NB4 (cell line): ENCODE measurements at regions not wholly inside any gene's neighbourhood (a gene's known extent, or its start where the extent isn't known, plus 50 kb on each side); places are given as distances from the start of the nearest gene placed in this dataset.

Experiments used
- CTCF ChIP-seq: IDR thresholded peaks from one replicate; pipeline ENCODE4 v1.5.1; 2012; ENCODE audit warnings: low read depth, low read length
- MAX ChIP-seq: IDR thresholded peaks from 2 replicates; pipeline ENCODE4 v1.6.1; 2011; ENCODE audit warnings: low read depth, low read length
- MYC ChIP-seq: IDR thresholded peaks from 2 replicates; pipeline ENCODE4 v1.6.1; 2011; ENCODE audit warnings: low read depth, low read length
- POLR2A ChIP-seq: IDR thresholded peaks from 2 replicates; pipeline ENCODE4 v1.6.1; 2011; ENCODE audit warnings: mild to moderate bottlenecking; ENCODE audit not compliant: insufficient read length; ENCODE audit errors: extremely low read depth

GRCh38 chrX:36684053-36684452, 324.1 kb upstream of the FAM47C start:
- TF ChIP-seq CTCF (no peak), MAX (no peak), POLR2A (no peak), MYC (no peak)
